ENCODE measurements at regions not wholly inside any gene's neighbourhood (a gene's known extent, or its start where the extent isn't known, plus 50 kb on each side); places are given as distances from the start of the nearest gene placed in this dataset.
A peak's percentile ranks its signal among the peaks of the same experiment; 100 is the strongest.

DNA sequence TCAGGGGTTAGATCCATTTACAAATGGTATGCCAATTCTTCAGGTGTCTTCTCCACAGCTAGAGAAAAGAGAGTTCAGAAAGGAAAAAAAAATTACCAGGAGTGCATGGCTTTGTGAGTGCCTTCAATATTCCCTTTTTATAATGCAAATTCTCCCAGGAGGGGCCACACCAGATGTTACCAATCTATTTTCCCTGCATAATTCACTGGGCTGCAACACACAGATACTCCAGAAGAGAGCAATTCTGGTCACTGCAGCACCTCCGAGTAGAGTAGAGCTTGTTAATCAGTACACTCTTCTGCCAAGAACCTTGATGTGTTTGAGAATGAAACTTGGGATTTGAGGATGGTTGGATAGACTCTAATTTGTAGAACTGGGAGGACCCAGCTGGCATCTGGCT, 80.7 kb upstream of the SPRED1 start:
- H3K27me3 ChIP-seq (ENCODE audit: control insufficient read depth, insufficient read depth, low read length) = no peaks in the 10 kb centered on the region
- FAIRE-seq (no peak), DNase-seq (ENCODE audit: low read depth) (no peak)
- H3K36me3 ChIP-seq (ENCODE audit: control insufficient read depth, insufficient read depth, low read length) = no peaks in the 10 kb centered on the region
- no peak overlapping the region for H3K4me3 ChIP-seq (ENCODE audit: low read depth, low read length)
- TF ChIP-seq, protein P1, sequence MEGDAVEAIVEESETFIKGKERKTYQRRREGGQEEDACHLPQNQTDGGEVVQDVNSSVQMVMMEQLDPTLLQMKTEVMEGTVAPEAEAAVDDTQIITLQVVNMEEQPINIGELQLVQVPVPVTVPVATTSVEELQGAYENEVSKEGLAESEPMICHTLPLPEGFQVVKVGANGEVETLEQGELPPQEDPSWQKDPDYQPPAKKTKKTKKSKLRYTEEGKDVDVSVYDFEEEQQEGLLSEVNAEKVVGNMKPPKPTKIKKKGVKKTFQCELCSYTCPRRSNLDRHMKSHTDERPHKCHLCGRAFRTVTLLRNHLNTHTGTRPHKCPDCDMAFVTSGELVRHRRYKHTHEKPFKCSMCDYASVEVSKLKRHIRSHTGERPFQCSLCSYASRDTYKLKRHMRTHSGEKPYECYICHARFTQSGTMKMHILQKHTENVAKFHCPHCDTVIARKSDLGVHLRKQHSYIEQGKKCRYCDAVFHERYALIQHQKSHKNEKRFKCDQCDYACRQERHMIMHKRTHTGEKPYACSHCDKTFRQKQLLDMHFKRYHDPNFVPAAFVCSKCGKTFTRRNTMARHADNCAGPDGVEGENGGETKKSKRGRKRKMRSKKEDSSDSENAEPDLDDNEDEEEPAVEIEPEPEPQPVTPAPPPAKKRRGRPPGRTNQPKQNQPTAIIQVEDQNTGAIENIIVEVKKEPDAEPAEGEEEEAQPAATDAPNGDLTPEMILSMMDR (IDR thresholded peaks at IDR 0.05; ENCODE audit: insufficient read depth, low read length, severe bottlenecking) = no peak

GRCh38 chr15:38174691-38175090, 77.9 kb upstream of the SPRED1 start:
- FAIRE-seq = no peak

DNA sequence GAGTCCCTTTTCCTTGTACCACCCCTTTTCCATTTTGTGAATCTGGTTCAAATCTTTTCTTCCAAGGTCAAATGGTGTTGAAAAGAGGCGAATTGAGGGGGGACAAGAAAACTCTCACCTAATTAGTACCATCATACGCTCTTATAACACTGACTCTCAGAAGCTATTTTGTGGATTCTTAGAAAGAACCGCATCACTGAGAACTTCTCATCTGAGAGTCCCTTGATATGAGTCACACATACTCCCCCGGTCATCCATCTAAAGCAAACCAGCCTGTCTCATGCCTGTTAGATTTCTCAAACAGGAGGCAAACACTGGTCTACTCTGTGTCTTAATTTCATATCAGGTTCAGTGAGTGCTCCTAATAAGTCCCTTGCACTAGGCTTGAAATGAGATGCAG, 76.5 kb upstream of the SPRED1 start:
- TF ChIP-seq, protein P1 (IDR thresholded peaks at IDR 0.05; ENCODE audit: insufficient read depth, low read length, severe bottlenecking) = no peak
- no peaks in the 10 kb centered on the region for H3K27me3 ChIP-seq (ENCODE audit: control insufficient read depth, insufficient read depth, low read length)
- no peaks in the 10 kb centered on the region for H3K36me3 ChIP-seq (ENCODE audit: control insufficient read depth, insufficient read depth, low read length)
- FAIRE-seq (no peak), DNase-seq (ENCODE audit: low read depth) (peak; percentile 38)
- H3K4me3 ChIP-seq (ENCODE audit: low read depth, low read length) = no peak overlapping the region

More at GRCh38 chr15:38174691-38175090, 77.9 kb upstream of the SPRED1 start:
- no peaks in the 10 kb centered on the region for H3K36me3 ChIP-seq (ENCODE audit: control insufficient read depth, insufficient read depth, low read length)
- H3K4me3 ChIP-seq (ENCODE audit: low read depth, low read length) = no peak overlapping the region
- no peaks in the 10 kb centered on the region for H3K27me3 ChIP-seq (ENCODE audit: control insufficient read depth, insufficient read depth, low read length)
- TF ChIP-seq, protein P1 (IDR thresholded peaks at IDR 0.05; ENCODE audit: insufficient read depth, low read length, severe bottlenecking) = no peak
- DNase-seq (ENCODE audit: low read depth) = no peak

DNA sequence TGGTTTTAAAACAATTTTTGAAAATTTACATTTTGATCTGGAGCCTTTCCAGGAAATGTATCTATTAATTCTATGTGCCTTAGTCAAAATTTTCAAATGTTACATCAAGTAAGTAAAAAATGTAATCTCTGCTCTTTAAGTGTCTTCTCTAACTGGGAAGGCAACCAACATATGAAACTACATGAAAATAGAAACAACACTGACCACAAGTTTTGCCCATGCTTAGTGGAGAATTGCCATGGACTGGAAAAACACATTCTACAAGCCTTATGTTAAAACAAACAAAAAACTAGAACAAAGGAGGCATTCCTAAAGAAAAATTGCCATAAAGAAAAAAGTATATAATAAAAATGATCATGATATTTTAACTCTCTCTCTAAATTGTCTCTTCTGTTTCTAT, 75.9 kb upstream of the SPRED1 start:
- FAIRE-seq (no peak), DNase-seq (ENCODE audit: low read depth) (no peak)
- TF ChIP-seq, protein P1 (IDR thresholded peaks at IDR 0.05; ENCODE audit: insufficient read depth, low read length, severe bottlenecking) = no peak
- Histone ChIP-seq H3K4me3 (ENCODE audit: low read depth, low read length) (no peak overlapping the region), H3K36me3 (ENCODE audit: control insufficient read depth, insufficient read depth, low read length) (no peaks in the 10 kb centered on the region), H3K27me3 (ENCODE audit: control insufficient read depth, insufficient read depth, low read length) (no peaks in the 10 kb centered on the region)

DNA sequence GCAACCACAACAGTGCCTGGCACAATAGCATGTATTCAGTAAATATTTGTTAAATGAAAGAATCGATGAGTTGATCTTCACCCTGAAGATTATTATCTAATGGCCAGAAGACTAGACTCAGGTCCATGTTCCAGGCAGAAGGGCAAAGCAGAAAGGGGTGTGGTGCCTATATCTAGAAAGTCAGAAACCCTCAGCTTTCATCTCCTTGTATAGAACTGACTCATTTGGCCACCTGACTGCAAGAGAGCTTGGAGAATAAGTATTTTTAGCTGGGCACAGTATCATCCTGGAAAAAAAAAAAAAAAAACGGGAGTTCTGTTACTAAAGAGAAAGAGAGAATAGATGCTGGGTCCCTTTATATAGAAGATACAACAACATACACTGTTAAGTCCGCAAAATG, 69.7 kb upstream of the SPRED1 start:
- no peaks in the 10 kb centered on the region for H3K36me3 ChIP-seq (ENCODE audit: control insufficient read depth, insufficient read depth, low read length)
- TF ChIP-seq, protein P1 (IDR thresholded peaks at IDR 0.05; ENCODE audit: insufficient read depth, low read length, severe bottlenecking) = no peak
- no peak overlapping the region for H3K4me3 ChIP-seq (ENCODE audit: low read depth, low read length)
- DNase-seq (ENCODE audit: low read depth) (no peak), FAIRE-seq (no peak)
- no peaks in the 10 kb centered on the region for H3K27me3 ChIP-seq (ENCODE audit: control insufficient read depth, insufficient read depth, low read length)

DNA sequence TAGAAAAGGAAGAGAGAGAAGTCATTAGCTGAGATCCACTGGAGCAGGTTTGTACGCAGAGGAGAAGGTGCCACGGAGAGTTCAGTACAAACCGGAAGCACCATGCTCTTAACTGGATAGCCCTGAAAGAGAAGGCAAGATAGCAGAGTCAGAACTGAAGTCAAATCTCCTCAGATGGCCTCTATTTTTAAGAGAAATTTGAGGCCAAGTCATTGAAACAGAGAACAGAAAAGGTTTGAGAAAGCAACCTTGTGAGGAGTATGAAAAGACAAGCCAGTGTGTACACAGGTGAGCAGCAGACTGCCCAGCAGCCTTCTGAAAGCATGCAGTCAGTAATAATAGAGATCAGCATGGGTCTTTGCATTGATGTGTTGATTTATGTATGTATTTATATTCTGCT, 66.1 kb upstream of the SPRED1 start:
- DNase-seq (ENCODE audit: low read depth) (no peak), FAIRE-seq (no peak)
- Histone ChIP-seq H3K27me3 (ENCODE audit: control insufficient read depth, insufficient read depth, low read length) (no peaks in the 10 kb centered on the region), H3K4me3 (ENCODE audit: low read depth, low read length) (no peak overlapping the region), H3K36me3 (ENCODE audit: control insufficient read depth, insufficient read depth, low read length) (no peaks in the 10 kb centered on the region)
- TF ChIP-seq, protein P1 (IDR thresholded peaks at IDR 0.05; ENCODE audit: insufficient read depth, low read length, severe bottlenecking) = no peak
